ENCODE measurements at regions not wholly inside any gene's neighbourhood (a gene's known extent, or its start where the extent isn't known, plus 50 kb on each side); places are given as distances from the start of the nearest gene placed in this dataset.

DNA sequence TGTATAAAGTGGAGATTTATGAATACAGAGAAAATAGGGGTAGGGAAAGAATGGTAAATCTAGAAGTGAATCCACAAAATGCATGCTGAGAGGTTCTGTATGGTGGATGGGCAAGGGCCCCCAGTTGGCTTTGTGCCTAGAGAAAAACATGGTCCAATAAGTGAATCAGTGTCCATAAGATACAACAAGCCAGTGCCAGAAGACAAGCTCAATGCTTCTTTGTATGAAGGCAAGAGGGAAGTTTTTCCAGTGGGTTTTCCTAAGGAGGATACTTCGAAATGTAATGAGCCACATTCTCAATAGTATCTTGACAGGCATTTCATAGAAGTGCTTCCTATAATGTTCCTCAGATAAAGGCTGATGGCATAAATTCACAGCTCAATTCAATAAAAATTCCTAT is 169.4 kb upstream of the HMCN1 start:
- H4K20me1 ChIP-seq (ENCODE audit: insufficient read depth) = no peaks in the 10 kb centered on the region
- H3K4me3 ChIP-seq (IDR thresholded peaks at IDR 0.05; ENCODE audit: insufficient read depth, low read depth, low read length) = no peak overlapping the region
- no peaks in the 10 kb centered on the region for H3K79me2 ChIP-seq (ENCODE audit: insufficient read depth, low read depth)
- no peak overlapping the region for H3K4me2 ChIP-seq
- TF ChIP-seq, protein P1, sequence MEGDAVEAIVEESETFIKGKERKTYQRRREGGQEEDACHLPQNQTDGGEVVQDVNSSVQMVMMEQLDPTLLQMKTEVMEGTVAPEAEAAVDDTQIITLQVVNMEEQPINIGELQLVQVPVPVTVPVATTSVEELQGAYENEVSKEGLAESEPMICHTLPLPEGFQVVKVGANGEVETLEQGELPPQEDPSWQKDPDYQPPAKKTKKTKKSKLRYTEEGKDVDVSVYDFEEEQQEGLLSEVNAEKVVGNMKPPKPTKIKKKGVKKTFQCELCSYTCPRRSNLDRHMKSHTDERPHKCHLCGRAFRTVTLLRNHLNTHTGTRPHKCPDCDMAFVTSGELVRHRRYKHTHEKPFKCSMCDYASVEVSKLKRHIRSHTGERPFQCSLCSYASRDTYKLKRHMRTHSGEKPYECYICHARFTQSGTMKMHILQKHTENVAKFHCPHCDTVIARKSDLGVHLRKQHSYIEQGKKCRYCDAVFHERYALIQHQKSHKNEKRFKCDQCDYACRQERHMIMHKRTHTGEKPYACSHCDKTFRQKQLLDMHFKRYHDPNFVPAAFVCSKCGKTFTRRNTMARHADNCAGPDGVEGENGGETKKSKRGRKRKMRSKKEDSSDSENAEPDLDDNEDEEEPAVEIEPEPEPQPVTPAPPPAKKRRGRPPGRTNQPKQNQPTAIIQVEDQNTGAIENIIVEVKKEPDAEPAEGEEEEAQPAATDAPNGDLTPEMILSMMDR (conservative IDR thresholded peaks at IDR 0.05; ENCODE audit: low read depth, low read length) = no peak
- peaks cover 96% of the 10 kb centered on the region for H3K4me1 ChIP-seq (ENCODE audit: low read depth, poor library complexity, severe bottlenecking)
- no peak overlapping the region for H3K27ac ChIP-seq
- H3K9ac ChIP-seq = no peak overlapping the region
- H2AFZ ChIP-seq (ENCODE audit: low read depth) = no peak overlapping the region
- no peaks in the 10 kb centered on the region for H3K36me3 ChIP-seq (ENCODE audit: insufficient read depth)
- no peaks in the 10 kb centered on the region for H3K27me3 ChIP-seq (ENCODE audit: insufficient read depth, low read depth)

DNA sequence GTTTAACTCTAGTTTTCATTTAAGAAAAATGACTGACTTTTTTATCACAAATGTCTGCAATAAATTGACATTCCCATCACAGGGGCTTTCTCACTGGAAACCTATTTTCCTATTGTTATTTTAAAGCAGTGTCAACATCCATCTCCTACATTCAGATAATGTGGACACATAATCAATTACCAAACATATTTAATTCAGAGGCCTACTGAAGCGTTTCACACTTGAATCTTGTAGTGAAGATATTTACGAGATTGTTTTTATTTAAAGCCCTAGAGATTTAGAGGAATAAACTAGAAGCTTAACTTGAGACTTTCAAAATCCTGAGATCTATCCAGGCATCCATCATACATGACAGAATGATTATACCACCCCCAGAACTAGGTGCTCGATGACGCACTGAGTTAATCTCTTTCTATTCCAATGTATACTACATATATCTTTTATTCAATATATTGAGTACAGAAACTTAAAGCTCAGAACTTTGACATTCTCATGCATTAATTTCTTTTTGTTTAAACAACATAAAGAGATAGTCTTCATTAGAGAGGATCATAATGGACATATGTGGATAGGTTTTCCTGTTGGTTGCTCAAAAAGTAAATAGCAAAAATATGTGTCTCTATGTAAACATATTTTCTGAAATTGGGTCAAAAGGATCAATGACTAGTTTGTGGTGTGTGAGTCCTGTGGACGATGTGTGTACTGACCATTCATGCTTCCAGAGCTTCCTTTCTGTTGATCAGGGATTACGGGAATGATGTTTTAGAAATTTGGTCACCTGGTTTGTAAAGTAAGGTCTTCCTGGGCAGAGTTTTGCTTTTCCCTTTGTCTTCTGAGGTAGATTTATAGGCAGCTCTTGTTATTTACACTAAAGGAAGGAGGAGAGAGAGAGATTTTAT is 171.5 kb upstream of the HMCN1 start:
- Histone ChIP-seq H3K79me2 (ENCODE audit: insufficient read depth, low read depth) (no peaks in the 10 kb centered on the region), H2AFZ (ENCODE audit: low read depth) (no peak overlapping the region), H3K4me1 (ENCODE audit: low read depth, poor library complexity, severe bottlenecking) (peaks cover 93% of the 10 kb centered on the region), H3K27ac (peak overlapping the region; percentile 84; the same call in 1 of the 2 replicates), H3K27me3 (ENCODE audit: insufficient read depth, low read depth) (no peaks in the 10 kb centered on the region), H3K36me3 (ENCODE audit: insufficient read depth) (no peaks in the 10 kb centered on the region), H3K9ac (no peak overlapping the region), H4K20me1 (ENCODE audit: insufficient read depth) (no peaks in the 10 kb centered on the region), H3K4me3 (IDR thresholded peaks at IDR 0.05; ENCODE audit: insufficient read depth, low read depth, low read length) (peak overlapping the region; percentile 44), H3K4me2 (peak overlapping the region; percentile 89)
- TF ChIP-seq, protein P1 (conservative IDR thresholded peaks at IDR 0.05; ENCODE audit: low read depth, low read length) = no peak

DNA sequence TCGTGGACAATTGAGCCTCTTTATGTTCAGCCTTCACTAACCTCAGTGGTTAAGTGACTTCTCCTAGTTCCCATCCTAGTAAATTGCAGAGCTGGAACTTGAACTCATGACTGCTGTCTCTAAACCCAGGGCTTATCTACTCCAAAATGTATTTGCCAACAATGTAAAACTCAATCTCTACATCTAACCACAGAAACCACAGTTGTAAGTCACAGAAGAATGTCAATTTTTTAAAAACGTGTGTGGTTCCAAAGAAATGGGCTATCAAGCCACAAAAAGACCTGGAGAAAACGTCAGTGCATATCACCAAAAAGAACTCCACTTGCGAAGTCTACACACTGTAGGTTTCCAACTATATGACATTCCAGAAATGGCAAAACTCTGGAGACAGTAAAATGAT is 172.6 kb upstream of the HMCN1 start:
- no peaks in the 10 kb centered on the region for H4K20me1 ChIP-seq (ENCODE audit: insufficient read depth)
- peak overlapping the region; percentile 28; the same call in 1 of the 2 replicates for H3K9ac ChIP-seq
- H3K36me3 ChIP-seq (ENCODE audit: insufficient read depth) = no peaks in the 10 kb centered on the region
- H3K27me3 ChIP-seq (ENCODE audit: insufficient read depth, low read depth) = no peaks in the 10 kb centered on the region
- H3K27ac ChIP-seq = peak overlapping the region; percentile 84
- H3K4me1 ChIP-seq (ENCODE audit: low read depth, poor library complexity, severe bottlenecking) = peaks cover 82% of the 10 kb centered on the region
- H2AFZ ChIP-seq (ENCODE audit: low read depth) = peak overlapping the region; percentile 12; the same call in 1 of the 2 replicates
- TF ChIP-seq, protein P1 (conservative IDR thresholded peaks at IDR 0.05; ENCODE audit: low read depth, low read length) = no peak
- peak overlapping the region; percentile 89 for H3K4me2 ChIP-seq
- no peaks in the 10 kb centered on the region for H3K79me2 ChIP-seq (ENCODE audit: insufficient read depth, low read depth)
- peak overlapping the region; percentile 44 for H3K4me3 ChIP-seq (IDR thresholded peaks at IDR 0.05; ENCODE audit: insufficient read depth, low read depth, low read length)

DNA sequence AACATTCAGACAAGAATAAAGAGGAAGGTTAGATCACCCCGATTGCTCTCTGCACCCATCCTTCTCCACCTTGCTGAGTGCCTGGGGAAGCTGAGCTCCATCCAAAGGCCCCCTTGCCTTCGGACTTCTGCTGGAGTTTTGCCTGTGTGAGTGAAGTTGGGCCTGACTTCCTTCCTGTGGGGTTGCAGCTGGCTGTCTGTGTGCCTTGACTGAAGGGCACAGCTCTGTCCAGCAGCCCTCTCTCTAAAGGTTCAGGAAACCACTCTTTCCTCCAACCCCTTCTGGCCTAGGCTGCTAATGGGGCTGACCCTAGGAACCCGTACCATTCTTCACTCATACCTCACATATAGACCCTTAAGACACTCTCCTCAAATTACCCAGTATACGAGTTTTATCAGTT is 173.4 kb upstream of the HMCN1 start:
- peak overlapping the region; percentile 84 for H3K27ac ChIP-seq
- no peaks in the 10 kb centered on the region for H4K20me1 ChIP-seq (ENCODE audit: insufficient read depth)
- no peaks in the 10 kb centered on the region for H3K27me3 ChIP-seq (ENCODE audit: insufficient read depth, low read depth)
- peak overlapping the region; percentile 89 for H3K4me2 ChIP-seq
- TF ChIP-seq, protein P1 (conservative IDR thresholded peaks at IDR 0.05; ENCODE audit: low read depth, low read length) = no peak
- peak overlapping the region; percentile 28; the same call in 1 of the 2 replicates for H3K9ac ChIP-seq
- no peaks in the 10 kb centered on the region for H3K79me2 ChIP-seq (ENCODE audit: insufficient read depth, low read depth)
- peak overlapping the region; percentile 12; the same call in 1 of the 2 replicates for H2AFZ ChIP-seq (ENCODE audit: low read depth)
- H3K4me3 ChIP-seq (IDR thresholded peaks at IDR 0.05; ENCODE audit: insufficient read depth, low read depth, low read length) = no peak overlapping the region
- no peaks in the 10 kb centered on the region for H3K36me3 ChIP-seq (ENCODE audit: insufficient read depth)
- H3K4me1 ChIP-seq (ENCODE audit: low read depth, poor library complexity, severe bottlenecking) = peaks cover 74% of the 10 kb centered on the region
